SK-N-SH treated with all-trans-retinoic acid at 6 μM for 48 hours (cell line): ENCODE measurements at regions not wholly inside any gene's neighbourhood (a gene's known extent, or its start where the extent isn't known, plus 50 kb on each side); places are given as distances from the start of the nearest gene placed in this dataset.

Experiments
- ATAC-seq: fragments of 200-7000 bp; cut with Tn5 transposase; 3 replicates; pipeline ENCODE4 v1.9.1; 2020; ENCODE audit warnings: mild to moderate bottlenecking, moderate library complexity
- ARNTL ChIP-seq: fragments of 450-650 bp; formaldehyde crosslinking; IDR thresholded peaks from 2 replicates; pipeline ENCODE4 v1.5.0; 2020; ENCODE audit warnings: low read depth, mild to moderate bottlenecking, moderate library complexity, borderline replicate concordance
- BACH2 ChIP-seq: fragments of 250-450 bp; sonication (Bioruptor Pico); IDR thresholded peaks from 2 replicates; pipeline ENCODE4 v1.9.0; 2021; ENCODE audit warnings: mild to moderate bottlenecking, borderline replicate concordance
- CREB5 ChIP-seq: fragments of 250-450 bp; sonication (Bioruptor Pico); IDR thresholded peaks from 2 replicates; pipeline ENCODE4 v1.5.1; 2020; ENCODE audit warnings: low read depth, mild to moderate bottlenecking, moderate library complexity
- CSDC2 ChIP-seq: fragments of 250-450 bp; sonication (Bioruptor Pico); IDR thresholded peaks from 2 replicates; pipeline ENCODE4 v1.5.0; 2020; ENCODE audit warnings: mild to moderate bottlenecking, moderate library complexity
- ESRRG ChIP-seq: fragments of 250-450 bp; sonication (Bioruptor Pico); IDR thresholded peaks from 2 replicates; pipeline ENCODE4 v1.6.1; 2021; ENCODE audit warnings: mild to moderate bottlenecking
- GLIS3 ChIP-seq: fragments of 250-450 bp; sonication (Bioruptor Pico); IDR thresholded peaks from 2 replicates; pipeline ENCODE4 v1.5.0; 2020; ENCODE audit warnings: mild to moderate bottlenecking, moderate library complexity
- ISL1 ChIP-seq: fragments of 250-450 bp; sonication (Bioruptor Pico); IDR thresholded peaks from 2 replicates; pipeline ENCODE4 v2.1.2; 2022; ENCODE audit warnings: mild to moderate bottlenecking, moderate library complexity
- RARB ChIP-seq: fragments of 250-450 bp; sonication (Bioruptor Pico); IDR thresholded peaks from 2 replicates; pipeline ENCODE4 v1.8.0; 2021; ENCODE audit warnings: mild to moderate bottlenecking, moderate library complexity
- SNAI2 ChIP-seq: fragments of 250-450 bp; sonication (Bioruptor Pico); IDR thresholded peaks from 2 replicates; pipeline ENCODE4 v1.5.0; 2020; ENCODE audit warnings: mild to moderate bottlenecking, moderate library complexity
- TCF4 ChIP-seq: fragments of 250-450 bp; sonication (Bioruptor Pico); IDR thresholded peaks from 2 replicates; pipeline ENCODE4 v1.8.0; 2021; ENCODE audit warnings: mild to moderate bottlenecking, moderate library complexity, borderline replicate concordance
- TSHZ2 ChIP-seq: fragments of 250-450 bp; sonication (Bioruptor Pico); IDR thresholded peaks from 2 replicates; pipeline ENCODE4 v1.5.0; 2020; ENCODE audit warnings: mild to moderate bottlenecking, moderate library complexity
- ZFP30 ChIP-seq: fragments of 450-650 bp; formaldehyde crosslinking; IDR thresholded peaks from 2 replicates; pipeline ENCODE4 v1.5.0; 2022; ENCODE audit warnings: mild to moderate bottlenecking, moderate library complexity
- ZNF565 ChIP-seq: fragments of 450-650 bp; formaldehyde crosslinking; conservative IDR thresholded peaks from 2 replicates; pipeline ENCODE4 v1.5.0; 2020; ENCODE audit warnings: low read depth, mild to moderate bottlenecking, moderate library complexity
- TF ChIP-seq, protein P1 (sequence below): fragments of 250-450 bp; sonication (Bioruptor Pico); IDR thresholded peaks from 2 replicates; pipeline ENCODE4 v1.8.0; 2021; ENCODE audit warnings: low read depth, mild to moderate bottlenecking, moderate library complexity, borderline replicate concordance

DNA sequence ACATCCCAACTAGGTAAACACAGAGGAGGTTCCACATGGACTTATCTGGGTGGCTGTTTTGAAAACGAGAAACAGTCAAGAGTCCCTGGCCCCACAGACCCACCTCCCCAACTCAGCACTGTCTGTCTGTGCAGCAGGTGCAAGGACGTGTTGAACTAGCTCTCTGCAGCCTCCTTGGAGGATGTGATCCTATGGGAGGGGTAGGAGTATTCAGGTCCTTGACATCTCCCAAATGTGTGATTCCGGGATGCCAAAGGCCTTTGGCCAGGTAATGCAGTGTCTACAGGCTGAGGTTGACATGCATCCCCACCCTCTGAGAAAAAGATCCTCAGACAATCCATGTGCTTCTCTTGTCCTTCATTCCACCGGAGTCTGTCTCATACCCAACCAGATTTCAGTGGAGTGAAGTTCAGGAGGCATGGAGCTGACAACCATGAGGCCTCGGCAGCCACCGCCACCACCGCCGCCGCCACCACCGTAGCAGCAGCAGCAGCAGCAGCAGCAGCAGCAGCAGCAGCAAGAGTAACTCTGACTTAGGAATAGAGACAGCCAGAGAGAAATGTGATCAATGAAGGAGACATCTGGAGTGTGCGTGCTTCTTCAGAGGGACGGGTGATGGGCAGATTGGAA lies 151.6 kb upstream of the CAMK1G start:
- no peak for ATAC-seq
- TF ChIP-seq ZNF565 (CRISPR knock-in tag): no peak
- no peak for TF ChIP-seq CREB5 (CRISPR knock-in tag)
- no peak for TF ChIP-seq ARNTL (CRISPR knock-in tag)
- TF ChIP-seq SNAI2 (CRISPR knock-in tag): no peak
- TF ChIP-seq TCF4 (CRISPR knock-in tag): no peak
- TF ChIP-seq ESRRG (CRISPR knock-in tag): no peak
- TF ChIP-seq, protein P1, sequence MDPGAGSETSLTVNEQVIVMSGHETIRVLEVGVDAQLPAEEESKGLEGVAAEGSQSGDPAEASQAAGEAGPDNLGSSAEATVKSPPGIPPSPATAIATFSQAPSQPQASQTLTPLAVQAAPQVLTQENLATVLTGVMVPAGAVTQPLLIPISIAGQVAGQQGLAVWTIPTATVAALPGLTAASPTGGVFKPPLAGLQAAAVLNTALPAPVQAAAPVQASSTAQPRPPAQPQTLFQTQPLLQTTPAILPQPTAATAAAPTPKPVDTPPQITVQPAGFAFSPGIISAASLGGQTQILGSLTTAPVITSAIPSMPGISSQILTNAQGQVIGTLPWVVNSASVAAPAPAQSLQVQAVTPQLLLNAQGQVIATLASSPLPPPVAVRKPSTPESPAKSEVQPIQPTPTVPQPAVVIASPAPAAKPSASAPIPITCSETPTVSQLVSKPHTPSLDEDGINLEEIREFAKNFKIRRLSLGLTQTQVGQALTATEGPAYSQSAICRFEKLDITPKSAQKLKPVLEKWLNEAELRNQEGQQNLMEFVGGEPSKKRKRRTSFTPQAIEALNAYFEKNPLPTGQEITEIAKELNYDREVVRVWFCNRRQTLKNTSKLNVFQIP (CRISPR knock-in tag): no peak

DNA sequence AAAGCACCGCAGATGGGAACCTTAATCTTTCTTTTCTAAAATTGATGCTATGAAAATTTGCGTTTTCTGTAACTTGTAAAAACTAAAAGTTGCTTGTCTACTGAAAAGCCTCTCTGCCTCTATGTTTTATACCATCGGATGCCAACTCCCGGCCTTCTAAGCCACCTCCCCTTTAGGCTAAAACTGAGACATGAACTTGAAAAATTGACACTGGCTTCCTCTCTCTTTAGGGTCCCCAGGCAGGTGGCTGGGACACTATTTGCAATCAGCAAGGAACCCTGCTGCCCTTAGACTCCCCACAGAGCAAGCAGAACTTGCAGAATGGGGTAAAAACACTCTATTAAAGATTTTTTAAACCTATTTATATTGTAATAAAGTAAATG lies 151.1 kb upstream of the CAMK1G start:
- TF ChIP-seq ESRRG (CRISPR knock-in tag) (no peak), CREB5 (CRISPR knock-in tag) (no peak), CSDC2 (CRISPR knock-in tag) (no peak), RARB (CRISPR knock-in tag) (no peak), TCF4 (CRISPR knock-in tag) (no peak), ISL1 (no peak)
- ATAC-seq: no peak

GRCh38 chr1:209433649-209434031 lies 149.9 kb upstream of the CAMK1G start:
- ATAC-seq: no peak
- TF ChIP-seq TSHZ2 (no peak), GLIS3 (CRISPR knock-in tag) (no peak), TCF4 (CRISPR knock-in tag) (no peak), CSDC2 (CRISPR knock-in tag) (no peak), ESRRG (CRISPR knock-in tag) (no peak), BACH2 (CRISPR knock-in tag) (no peak), RARB (CRISPR knock-in tag) (no peak), ZFP30 (CRISPR knock-in tag) (no peak), ARNTL (CRISPR knock-in tag) (no peak), CREB5 (CRISPR knock-in tag) (no peak)
- TF ChIP-seq, protein P1 (CRISPR knock-in tag): no peak

GRCh38 chr1:209434066-209434465 lies 149.4 kb upstream of the CAMK1G start:
- no peak for TF ChIP-seq TSHZ2
- no peak for TF ChIP-seq CSDC2 (CRISPR knock-in tag)
- TF ChIP-seq, all 23 proteins: peak for 0
- peak; percentile 38 for ATAC-seq
